Keratinocyte (primary cell): ENCODE measurements at regions not wholly inside any gene's neighbourhood (a gene's known extent, or its start where the extent isn't known, plus 50 kb on each side); places are given as distances from the start of the nearest gene placed in this dataset.
"Not testable (repeated sequence)": the region's sequence is repeated elsewhere in the genome, so short reads cannot be mapped to it uniquely, and the experiment has no call there.

Source experiments
- DNase-seq: peaks from one replicate; pipeline ENCODE4 v3.0.0-alpha.2; 2011; ENCODE audit warnings: low read depth, missing footprints, low spot score
- FAIRE-seq: peaks from 2 replicates; lab custom pipeline; 2011; peaks lifted over from hg19 to GRCh38; lab: Jason Lieb, UNC
- H2AFZ ChIP-seq: 2 replicates; pipeline ENCODE4 v1.6.0; 2012; ENCODE audit warnings: low read length, control low read depth, inconsistent platforms; ENCODE audit not compliant: control insufficient read depth
- H3K27ac ChIP-seq: 2 replicates; pipeline ENCODE4 v1.5.1; 2011; ENCODE audit warnings: low read length; ENCODE audit not compliant: control insufficient read depth, insufficient read depth
- H3K27me3 ChIP-seq: 3 replicates; pipeline ENCODE4 v1.6.0; 2011; ENCODE audit warnings: low read length; ENCODE audit not compliant: control insufficient read depth, insufficient read depth; ENCODE audit errors: extremely low read depth
- H3K36me3 ChIP-seq, 2 experiments: 2 replicates in 1 of 2; 3 replicates in 1 of 2; pipeline ENCODE4 v1.5.1; 2011; ENCODE audit warnings: low read length in 2 of 2, mild to moderate bottlenecking in 1 of 2; ENCODE audit not compliant: control insufficient read depth in 2 of 2, insufficient read depth in 2 of 2; ENCODE audit errors: extremely low read depth in 1 of 2
- H3K4me1 ChIP-seq: 3 replicates; pipeline ENCODE4 v1.5.1; 2011; ENCODE audit warnings: low read length; ENCODE audit not compliant: control insufficient read depth, insufficient read depth; ENCODE audit errors: extremely low read depth
- H3K4me2 ChIP-seq: 3 replicates; pipeline ENCODE4 v1.6.0; 2011; ENCODE audit warnings: low read depth, low read length; ENCODE audit not compliant: control insufficient read depth, insufficient read depth; ENCODE audit errors: extremely low read depth
- H3K4me3 ChIP-seq, 3 experiments: fragments of 200-600 bp in 1 of 3; sonication (generic) in 1 of 3; 2 replicates in 2 of 3; 3 replicates in 1 of 3; pipeline ENCODE4 v1.5.1; 2011 to 2016; ENCODE audit warnings: low read length in 3 of 3, mild to moderate bottlenecking in 3 of 3, control low read depth in 2 of 3, inconsistent platforms in 1 of 3, low read depth in 1 of 3, mixed read lengths in 1 of 3, mixed run types in 1 of 3, moderate library complexity in 1 of 3; ENCODE audit not compliant: control insufficient read depth in 2 of 3, insufficient read depth in 2 of 3; ENCODE audit errors: extremely low read depth in 1 of 3
- H3K79me2 ChIP-seq: 2 replicates; pipeline ENCODE4 v1.6.0; 2012; ENCODE audit warnings: low read length; ENCODE audit not compliant: control insufficient read depth, insufficient read depth
- H3K9ac ChIP-seq: 3 replicates; pipeline ENCODE4 v1.6.0; 2011; ENCODE audit warnings: low read length; ENCODE audit not compliant: control insufficient read depth, insufficient read depth; ENCODE audit errors: extremely low read depth
- H3K9me1 ChIP-seq: 3 replicates; pipeline ENCODE4 v1.6.0; 2011; ENCODE audit warnings: low read length; ENCODE audit not compliant: control insufficient read depth, insufficient read depth; ENCODE audit errors: extremely low read depth
- H3K9me3 ChIP-seq: 2 replicates; pipeline ENCODE4 v1.5.1; 2012; ENCODE audit warnings: low read depth, low read length; ENCODE audit not compliant: control insufficient read depth
- H4K20me1 ChIP-seq: 3 replicates; pipeline ENCODE4 v1.6.0; 2011; ENCODE audit warnings: low read length; ENCODE audit not compliant: control insufficient read depth, insufficient read depth; ENCODE audit errors: extremely low read depth
- CTCF ChIP-seq, 3 experiments: IDR thresholded peaks in 1 of 3; conservative IDR thresholded peaks in 1 of 3; optimal IDR thresholded peaks in 1 of 3; 2 replicates in 2 of 3; 3 replicates in 1 of 3; pipeline versions ENCODE3 to v1.5.1; 2011; ENCODE audit warnings: low read length in 3 of 3, mild to moderate bottlenecking in 3 of 3, moderate library complexity in 2 of 3, control low read depth in 1 of 3, inconsistent platforms in 1 of 3; ENCODE audit not compliant: insufficient read depth in 2 of 3; ENCODE audit errors: extremely low read depth in 1 of 3
- EZH2 ChIP-seq: IDR thresholded peaks from one replicate; pipeline ENCODE4 v1.6.1; 2012; ENCODE audit warnings: inconsistent platforms, mild to moderate bottlenecking, low read length, moderate library complexity
- dilution Hi-C: fragments of 300-500 bp; cut with MboI; formaldehyde crosslinking; loops from one replicate; pipeline ENCODE4 v1.7.0; 2020; ENCODE audit warnings: low sequenced_read_pairs; ENCODE audit not compliant: extremely low pct_ligation_motif_present

GRCh38 chr16:11417487-11417886, 72.2 kb downstream of the RMI2 start:
- FAIRE-seq (no peak), DNase-seq (no peak)
- no peak overlapping the region for H3K9ac ChIP-seq
- H4K20me1 ChIP-seq: no peaks in the 10 kb centered on the region
- H3K9me3 ChIP-seq: no peaks in the 10 kb centered on the region
- H3K4me3 ChIP-seq: no peak overlapping the region
- no peaks in the 10 kb centered on the region for H3K36me3 ChIP-seq
- dilution Hi-C loops: no loop called here
- H3K9me1 ChIP-seq: no peaks in the 10 kb centered on the region
- no peak overlapping the region for H2AFZ ChIP-seq
- no peak for TF ChIP-seq CTCF (optimal IDR thresholded peaks at IDR 0.05 in 1 of 3, IDR thresholded peaks at IDR 0.05 in 1 of 3, conservative IDR thresholded peaks at IDR 0.05 in 1 of 3; ENCODE audit: extremely low read depth in 1 of 3, insufficient read depth in 2 of 3, low read length in 3 of 3)
- TF ChIP-seq EZH2: no peak
- H3K4me2 ChIP-seq: no peak overlapping the region
- peaks cover 10% of the 10 kb centered on the region for H3K27me3 ChIP-seq
- H3K27ac ChIP-seq: no peak overlapping the region
- H3K79me2 ChIP-seq: no peaks in the 10 kb centered on the region
- no peaks in the 10 kb centered on the region for H3K4me1 ChIP-seq

- peaks cover 8% of the 10 kb centered on the region for H3K27me3 ChIP-seq
- TF ChIP-seq EZH2 (no peak), CTCF (optimal IDR thresholded peaks at IDR 0.05 in 1 of 3, IDR thresholded peaks at IDR 0.05 in 1 of 3, conservative IDR thresholded peaks at IDR 0.05 in 1 of 3; ENCODE audit: extremely low read depth in 1 of 3, insufficient read depth in 2 of 3, low read length in 3 of 3) (no peak)
- H3K27ac ChIP-seq: no peak overlapping the region
- no peaks in the 10 kb centered on the region for H4K20me1 ChIP-seq
- H3K9me1 ChIP-seq: no peaks in the 10 kb centered on the region
- no peak overlapping the region for H3K4me3 ChIP-seq
- no peak overlapping the region for H3K4me2 ChIP-seq
- H3K9me3 ChIP-seq: no peaks in the 10 kb centered on the region
- H3K79me2 ChIP-seq: no peaks in the 10 kb centered on the region
- H3K9ac ChIP-seq: no peak overlapping the region
- no peak for DNase-seq
- H3K4me1 ChIP-seq: no peaks in the 10 kb centered on the region
- H2AFZ ChIP-seq: no peak overlapping the region
- H3K36me3 ChIP-seq: no peaks in the 10 kb centered on the region
- no peak for FAIRE-seq
- dilution Hi-C loops: no loop called here
Observed at GRCh38 chr16:11418506-11418905, 73.2 kb downstream of the RMI2 start.

- H3K79me2 ChIP-seq, dilution Hi-C loops, H3K4me2 ChIP-seq, H3K4me1 ChIP-seq, FAIRE-seq, H3K9ac ChIP-seq, H2AFZ ChIP-seq, H3K27me3 ChIP-seq, H3K9me1 ChIP-seq, H3K9me3 ChIP-seq, H3K36me3 ChIP-seq, H4K20me1 ChIP-seq, H3K27ac ChIP-seq, DNase-seq, H3K4me3 ChIP-seq: not testable (repeated sequence)
Observed at GRCh38 chr16:11420067-11420466, 74.8 kb downstream of the RMI2 start.
